ENCODE measurements at regions not wholly inside any gene's neighbourhood (a gene's known extent, or its start where the extent isn't known, plus 50 kb on each side); places are given as distances from the start of the nearest gene placed in this dataset. TPM values are rescaled to one million over a fixed set of nuclear protein-coding genes. Genes with fewer than 3 reads are reported as not detected.

- TF ChIP-seq CTCF (IDR thresholded peaks at IDR 0.05) = no peak
- no peak for TF ChIP-seq EP300 (IDR thresholded peaks at IDR 0.05)
- no peak for TF ChIP-seq POLR2A (IDR thresholded peaks at IDR 0.05)
- intact Hi-C loops (cut with DNase I) = no loop called here
- no peak overlapping the region for H3K27ac ChIP-seq
- H3K4me1 ChIP-seq (ENCODE audit: insufficient read depth) = no peaks in the 10 kb centered on the region
- no peaks in the 10 kb centered on the region for H3K36me3 ChIP-seq
- no peaks in the 10 kb centered on the region for H3K27me3 ChIP-seq
- no peak for DNase-seq
- WGBS, 3 donors = 43 to 63% (median 50%) methylated on average over 9 of the region's 9 CpGs
- H3K9me3 ChIP-seq = no peaks in the 10 kb centered on the region
- no peak overlapping the region for H3K4me3 ChIP-seq
Observed at GRCh38 chr3:154486949-154487348, 57.0 kb upstream of the GPR149 start.

GRCh38 chr3:154482507-154482906 is 52.5 kb upstream of the GPR149 start:
- WGBS, 3 donors = 56 to 67% (median 63%) methylated on average over 3 of the region's 3 CpGs
- DNase-seq = no peak
- no peaks in the 10 kb centered on the region for H3K36me3 ChIP-seq
- TF ChIP-seq CTCF (IDR thresholded peaks at IDR 0.05) (no peak), EP300 (IDR thresholded peaks at IDR 0.05) (no peak), POLR2A (IDR thresholded peaks at IDR 0.05) (no peak)
- no peaks in the 10 kb centered on the region for H3K4me1 ChIP-seq (ENCODE audit: insufficient read depth)
- no peaks in the 10 kb centered on the region for H3K27me3 ChIP-seq
- no peak overlapping the region for H3K27ac ChIP-seq
- intact Hi-C loops (cut with DNase I) = no loop called here
- no peaks in the 10 kb centered on the region for H3K9me3 ChIP-seq
- H3K4me3 ChIP-seq = no peak overlapping the region

GRCh38 chr3:154480033-154480432 is 50.0 kb upstream of the GPR149 start:
- TF ChIP-seq EP300 (IDR thresholded peaks at IDR 0.05) = no peak
- intact Hi-C loops (cut with DNase I) = no loop called here
- DNase-seq = no peak
- no peaks in the 10 kb centered on the region for H3K4me1 ChIP-seq (ENCODE audit: insufficient read depth)
- no peak overlapping the region for H3K27ac ChIP-seq
- H3K27me3 ChIP-seq = no peaks in the 10 kb centered on the region
- no peaks in the 10 kb centered on the region for H3K36me3 ChIP-seq
- no peak overlapping the region for H3K4me3 ChIP-seq
- 91 to 94% (median 92%) methylated on average over 4 of the region's 4 CpGs for WGBS, 3 donors
- no peaks in the 10 kb centered on the region for H3K9me3 ChIP-seq

Small RNA genes in the stretch of these regions (small RNA-seq; reads per million reads assigned to genes)
- not detected for gene DYNLL1P5
